Peyer's patch (tissue), 4 donors: ENCODE measurements at regions not wholly inside any gene's neighbourhood (a gene's known extent, or its start where the extent isn't known, plus 50 kb on each side); places are given as distances from the start of the nearest gene placed in this dataset.

ENCODE experiments used
- POLR2A ChIP-seq, 2 donors: fragments of 450-650 bp; IDR thresholded peaks; one replicate each; pipeline ENCODE4 v1.5.1; 2017; ENCODE audit warnings: antibody characterized with exemption in 2 of 2, mild to moderate bottlenecking in 2 of 2, moderate library complexity in 2 of 2
- TF ChIP-seq, protein P1 (sequence below), 6 experiments: fragments of 450-650 bp in 4 of 6; fragments of 200-600 bp in 2 of 6; sonication (generic) in 1 of 6; IDR thresholded peaks; one replicate each; pipeline ENCODE4 v1.5.1; 2017 to 2019; ENCODE audit warnings: antibody characterized with exemption in 6 of 6, mild to moderate bottlenecking in 3 of 6, moderate library complexity in 1 of 6

GRCh38 chr10:3853016-3853415 is 68.0 kb upstream of the KLF6 start:
- TF ChIP-seq, protein P1, sequence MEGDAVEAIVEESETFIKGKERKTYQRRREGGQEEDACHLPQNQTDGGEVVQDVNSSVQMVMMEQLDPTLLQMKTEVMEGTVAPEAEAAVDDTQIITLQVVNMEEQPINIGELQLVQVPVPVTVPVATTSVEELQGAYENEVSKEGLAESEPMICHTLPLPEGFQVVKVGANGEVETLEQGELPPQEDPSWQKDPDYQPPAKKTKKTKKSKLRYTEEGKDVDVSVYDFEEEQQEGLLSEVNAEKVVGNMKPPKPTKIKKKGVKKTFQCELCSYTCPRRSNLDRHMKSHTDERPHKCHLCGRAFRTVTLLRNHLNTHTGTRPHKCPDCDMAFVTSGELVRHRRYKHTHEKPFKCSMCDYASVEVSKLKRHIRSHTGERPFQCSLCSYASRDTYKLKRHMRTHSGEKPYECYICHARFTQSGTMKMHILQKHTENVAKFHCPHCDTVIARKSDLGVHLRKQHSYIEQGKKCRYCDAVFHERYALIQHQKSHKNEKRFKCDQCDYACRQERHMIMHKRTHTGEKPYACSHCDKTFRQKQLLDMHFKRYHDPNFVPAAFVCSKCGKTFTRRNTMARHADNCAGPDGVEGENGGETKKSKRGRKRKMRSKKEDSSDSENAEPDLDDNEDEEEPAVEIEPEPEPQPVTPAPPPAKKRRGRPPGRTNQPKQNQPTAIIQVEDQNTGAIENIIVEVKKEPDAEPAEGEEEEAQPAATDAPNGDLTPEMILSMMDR (IDR thresholded peaks at IDR 0.05): no peak
- no peak for TF ChIP-seq POLR2A (IDR thresholded peaks at IDR 0.05)
